Upper lobe of left lung (tissue), 4 donors: ENCODE measurements at regions not wholly inside any gene's neighbourhood (a gene's known extent, or its start where the extent isn't known, plus 50 kb on each side); places are given as distances from the start of the nearest gene placed in this dataset.

ENCODE experiments used
- CTCF ChIP-seq, 6 experiments: fragments of 450-650 bp in 4 of 6; fragments of 200-600 bp in 2 of 6; sonication (generic) in 2 of 6; IDR thresholded peaks; one replicate each; pipeline ENCODE4 v1.5.1; 2016 to 2019; ENCODE audit warnings: antibody characterized with exemption in 6 of 6
- EP300 ChIP-seq, 4 donors: sonication (generic); formaldehyde crosslinking; IDR thresholded peaks; one replicate each; pipeline ENCODE4 v1.5.1; 2017; ENCODE audit warnings: antibody characterized with exemption in 4 of 4, control low read depth in 2 of 4
- POLR2A ChIP-seq, 4 donors: fragments of 450-650 bp; IDR thresholded peaks; one replicate each; pipeline ENCODE4 v1.5.1; 2016 to 2017; ENCODE audit warnings: antibody characterized with exemption in 4 of 4, mild to moderate bottlenecking in 2 of 4

GRCh38 chr6:72458521-72458920, 163.3 kb upstream of the KCNQ5 start:
- no peak for TF ChIP-seq POLR2A (IDR thresholded peaks at IDR 0.05)
- TF ChIP-seq CTCF (IDR thresholded peaks at IDR 0.05), result no peak
- TF ChIP-seq EP300 (IDR thresholded peaks at IDR 0.05), result no peak
